GM23338 (cell line): ENCODE measurements at regions not wholly inside any gene's neighbourhood (a gene's known extent, or its start where the extent isn't known, plus 50 kb on each side); places are given as distances from the start of the nearest gene placed in this dataset.

Experiments
- CREB1 ChIP-seq: fragments of 250-450 bp; sonication (Bioruptor Pico); IDR thresholded peaks from 2 replicates; pipeline ENCODE4 v1.5.0; 2020; ENCODE audit warnings: low read depth, mild to moderate bottlenecking, moderate library complexity
- EZH2 ChIP-seq: fragments of 200-600 bp; sonication (generic); IDR thresholded peaks from one replicate; pipeline ENCODE4 v1.8.0; 2017; ENCODE audit warnings: antibody characterized with exemption, mild to moderate bottlenecking, low read depth; ENCODE audit not compliant: unreplicated experiment
- EZH2phosphoT487 ChIP-seq: fragments of 200-600 bp; sonication (generic); IDR thresholded peaks from one replicate; pipeline ENCODE4 v1.8.1; 2018; ENCODE audit warnings: antibody characterized with exemption; ENCODE audit not compliant: unreplicated experiment
- NANOG ChIP-seq: IDR thresholded peaks from 2 replicates; pipeline ENCODE4 v1.6.1; 2016; ENCODE audit warnings: antibody characterized with exemption, borderline replicate concordance
- POLR2AphosphoS5 ChIP-seq: IDR thresholded peaks from 2 replicates; pipeline ENCODE4 v1.6.1; 2016; ENCODE audit warnings: antibody characterized with exemption, low read depth
- STAT1 ChIP-seq: IDR thresholded peaks from one replicate; pipeline ENCODE4 v1.6.1; 2016; ENCODE audit warnings: antibody characterized with exemption; ENCODE audit not compliant: unreplicated experiment
- TF ChIP-seq, protein P1 (sequence below): IDR thresholded peaks from one replicate; pipeline ENCODE4 v1.6.1; 2018; ENCODE audit warnings: antibody characterized with exemption; ENCODE audit not compliant: unreplicated experiment
- TF ChIP-seq, protein P2 (sequence below), 2 experiments: fragments of 200-600 bp in 1 of 2; sonication (generic) in 1 of 2; conservative IDR thresholded peaks; 2 replicates each; pipeline versions ENCODE4 v1.5.1 to v1.6.1; 2016 to 2017; ENCODE audit warnings: antibody characterized with exemption in 2 of 2, low read depth in 2 of 2, mild to moderate bottlenecking in 2 of 2, moderate library complexity in 1 of 2

GRCh38 chr6:79338493-79338892 lies 104.0 kb upstream of the HMGN3 start:
- TF ChIP-seq, protein P1, sequence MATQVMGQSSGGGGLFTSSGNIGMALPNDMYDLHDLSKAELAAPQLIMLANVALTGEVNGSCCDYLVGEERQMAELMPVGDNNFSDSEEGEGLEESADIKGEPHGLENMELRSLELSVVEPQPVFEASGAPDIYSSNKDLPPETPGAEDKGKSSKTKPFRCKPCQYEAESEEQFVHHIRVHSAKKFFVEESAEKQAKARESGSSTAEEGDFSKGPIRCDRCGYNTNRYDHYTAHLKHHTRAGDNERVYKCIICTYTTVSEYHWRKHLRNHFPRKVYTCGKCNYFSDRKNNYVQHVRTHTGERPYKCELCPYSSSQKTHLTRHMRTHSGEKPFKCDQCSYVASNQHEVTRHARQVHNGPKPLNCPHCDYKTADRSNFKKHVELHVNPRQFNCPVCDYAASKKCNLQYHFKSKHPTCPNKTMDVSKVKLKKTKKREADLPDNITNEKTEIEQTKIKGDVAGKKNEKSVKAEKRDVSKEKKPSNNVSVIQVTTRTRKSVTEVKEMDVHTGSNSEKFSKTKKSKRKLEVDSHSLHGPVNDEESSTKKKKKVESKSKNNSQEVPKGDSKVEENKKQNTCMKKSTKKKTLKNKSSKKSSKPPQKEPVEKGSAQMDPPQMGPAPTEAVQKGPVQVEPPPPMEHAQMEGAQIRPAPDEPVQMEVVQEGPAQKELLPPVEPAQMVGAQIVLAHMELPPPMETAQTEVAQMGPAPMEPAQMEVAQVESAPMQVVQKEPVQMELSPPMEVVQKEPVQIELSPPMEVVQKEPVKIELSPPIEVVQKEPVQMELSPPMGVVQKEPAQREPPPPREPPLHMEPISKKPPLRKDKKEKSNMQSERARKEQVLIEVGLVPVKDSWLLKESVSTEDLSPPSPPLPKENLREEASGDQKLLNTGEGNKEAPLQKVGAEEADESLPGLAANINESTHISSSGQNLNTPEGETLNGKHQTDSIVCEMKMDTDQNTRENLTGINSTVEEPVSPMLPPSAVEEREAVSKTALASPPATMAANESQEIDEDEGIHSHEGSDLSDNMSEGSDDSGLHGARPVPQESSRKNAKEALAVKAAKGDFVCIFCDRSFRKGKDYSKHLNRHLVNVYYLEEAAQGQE: no peak
- TF ChIP-seq, protein P2, sequence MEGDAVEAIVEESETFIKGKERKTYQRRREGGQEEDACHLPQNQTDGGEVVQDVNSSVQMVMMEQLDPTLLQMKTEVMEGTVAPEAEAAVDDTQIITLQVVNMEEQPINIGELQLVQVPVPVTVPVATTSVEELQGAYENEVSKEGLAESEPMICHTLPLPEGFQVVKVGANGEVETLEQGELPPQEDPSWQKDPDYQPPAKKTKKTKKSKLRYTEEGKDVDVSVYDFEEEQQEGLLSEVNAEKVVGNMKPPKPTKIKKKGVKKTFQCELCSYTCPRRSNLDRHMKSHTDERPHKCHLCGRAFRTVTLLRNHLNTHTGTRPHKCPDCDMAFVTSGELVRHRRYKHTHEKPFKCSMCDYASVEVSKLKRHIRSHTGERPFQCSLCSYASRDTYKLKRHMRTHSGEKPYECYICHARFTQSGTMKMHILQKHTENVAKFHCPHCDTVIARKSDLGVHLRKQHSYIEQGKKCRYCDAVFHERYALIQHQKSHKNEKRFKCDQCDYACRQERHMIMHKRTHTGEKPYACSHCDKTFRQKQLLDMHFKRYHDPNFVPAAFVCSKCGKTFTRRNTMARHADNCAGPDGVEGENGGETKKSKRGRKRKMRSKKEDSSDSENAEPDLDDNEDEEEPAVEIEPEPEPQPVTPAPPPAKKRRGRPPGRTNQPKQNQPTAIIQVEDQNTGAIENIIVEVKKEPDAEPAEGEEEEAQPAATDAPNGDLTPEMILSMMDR (conservative IDR thresholded peaks at IDR 0.05; ENCODE audit: low read depth in 2 of 2): no peak
- no peak for TF ChIP-seq EZH2phosphoT487
- no peak for TF ChIP-seq POLR2AphosphoS5
- TF ChIP-seq EZH2: no peak
- TF ChIP-seq CREB1 (CRISPR knock-in tag): 0 out of 2 replicates have a peak, but pooled peaks have one; percentile 15
- TF ChIP-seq NANOG: no peak
- TF ChIP-seq STAT1: no peak
